ENCODE measurements at regions not wholly inside any gene's neighbourhood (a gene's known extent, or its start where the extent isn't known, plus 50 kb on each side); places are given as distances from the start of the nearest gene placed in this dataset.

DNA sequence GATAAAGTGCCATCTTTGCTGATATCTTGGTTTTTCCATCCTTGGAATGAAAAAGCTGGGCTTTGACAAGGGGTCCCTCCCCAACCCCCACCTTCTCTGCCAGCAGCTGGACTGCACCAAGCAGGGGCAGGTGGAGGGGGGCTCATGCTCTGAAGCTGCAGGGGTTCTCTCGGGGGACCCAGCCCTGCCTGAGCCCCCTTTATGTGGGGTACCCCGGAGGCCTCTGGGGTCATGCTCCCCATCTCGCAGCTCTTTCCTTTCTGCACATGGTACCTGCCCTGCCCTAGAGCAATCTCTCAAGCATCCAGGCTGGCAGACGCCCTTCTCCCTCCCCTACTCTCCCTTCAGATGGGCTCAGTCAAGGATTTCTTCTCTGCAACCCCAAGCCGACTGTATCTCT, 146.7 kb upstream of the PTPN1 start:
- no peak for DNase-seq

GRCh38 chr20:50364542-50364941, 145.6 kb upstream of the PTPN1 start:
- no peak for DNase-seq

DNA sequence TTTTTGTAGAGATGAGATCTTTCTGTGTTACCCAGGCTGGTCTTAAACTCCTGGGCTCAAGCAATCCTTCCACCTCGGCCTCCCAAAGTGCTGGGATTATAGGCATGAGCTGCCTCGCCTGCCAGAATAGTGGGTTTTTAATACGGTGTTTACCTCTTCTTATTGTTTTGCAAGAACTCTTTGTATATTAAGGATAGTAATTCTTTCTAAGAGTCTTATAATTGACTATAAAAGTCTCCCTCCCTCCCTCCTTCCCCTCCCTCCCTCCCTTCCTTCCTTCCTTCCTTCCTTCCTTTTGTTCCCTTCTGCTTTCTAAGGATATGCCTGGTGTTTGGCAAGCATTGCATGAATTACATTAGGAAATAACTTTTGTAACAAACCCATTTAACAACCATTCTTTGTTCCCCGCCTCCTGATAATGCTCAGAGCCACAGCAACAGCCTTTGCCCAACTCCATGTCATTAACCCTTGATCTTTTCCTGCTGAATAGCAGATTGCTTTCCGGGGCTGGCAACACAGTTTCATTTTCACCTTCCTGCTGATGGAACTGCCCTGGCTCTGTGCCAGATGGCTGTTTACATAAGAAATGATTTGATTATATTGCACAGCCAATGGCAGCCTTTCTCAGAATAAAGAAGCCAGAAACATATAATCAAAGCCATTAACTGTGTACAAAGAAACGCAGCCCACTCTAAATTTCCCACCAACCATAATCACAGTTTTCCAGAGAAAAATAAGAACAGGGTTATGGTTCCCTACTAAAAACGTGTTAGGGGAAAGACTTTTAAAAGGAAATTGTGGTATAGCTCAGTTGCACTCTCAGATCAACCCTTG, 143.7 kb upstream of the PTPN1 start:
- DNase-seq: peak; percentile 47

- DNase-seq: no peak
These were observed 143.0 kb upstream of the PTPN1 start for GRCh38 chr20:50367104-50367674.

DNA sequence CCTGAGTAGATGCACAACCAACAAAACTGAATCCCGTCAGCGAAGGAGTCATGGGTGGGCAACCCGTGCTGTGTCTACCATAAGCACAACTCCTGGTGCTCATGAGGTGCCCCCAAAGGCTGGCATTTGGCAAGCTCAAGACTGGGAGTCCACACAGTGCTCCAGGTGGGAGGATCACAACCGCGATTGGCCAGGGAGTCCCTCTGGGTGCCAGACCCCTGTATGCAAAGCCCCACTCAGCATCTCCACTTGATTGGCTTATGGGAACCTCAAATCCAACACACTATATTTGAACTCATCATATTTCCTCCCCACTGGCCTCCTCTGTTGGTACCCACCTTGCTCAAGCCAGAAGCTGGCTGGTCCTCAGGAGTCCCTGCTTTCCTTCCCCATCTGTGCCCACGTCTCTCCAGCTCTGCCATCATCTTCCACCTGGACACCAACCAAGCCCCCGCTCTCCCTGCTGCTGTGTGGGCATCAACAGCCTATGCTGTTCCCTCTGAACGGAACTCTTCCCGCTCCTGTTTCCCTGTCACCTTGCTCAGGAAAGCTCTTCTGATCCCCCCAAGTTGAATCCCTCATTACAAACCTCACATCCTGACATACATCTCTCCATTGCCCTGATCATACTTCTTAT, 142.3 kb upstream of the PTPN1 start:
- no peak for DNase-seq

DNA sequence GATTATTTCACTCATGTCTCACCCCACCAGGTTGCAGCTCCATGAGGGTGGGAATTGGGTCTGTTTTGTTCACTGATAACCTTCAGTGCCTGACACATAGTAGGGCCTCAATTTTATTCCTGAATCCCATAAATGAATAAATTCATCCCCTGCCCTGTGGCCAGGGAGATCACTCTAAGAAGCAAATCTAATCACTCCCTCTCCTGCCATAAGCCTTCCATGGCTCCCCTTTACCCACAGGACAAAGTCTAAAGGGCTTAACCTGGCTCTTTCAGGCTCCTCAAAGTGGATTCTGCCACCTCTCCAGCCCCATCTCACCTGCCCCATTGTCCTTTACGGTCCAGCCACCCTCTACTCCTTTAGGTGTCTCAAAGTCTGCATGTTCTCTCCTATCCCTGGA, 141.8 kb upstream of the PTPN1 start:
- no peak for DNase-seq

DNA sequence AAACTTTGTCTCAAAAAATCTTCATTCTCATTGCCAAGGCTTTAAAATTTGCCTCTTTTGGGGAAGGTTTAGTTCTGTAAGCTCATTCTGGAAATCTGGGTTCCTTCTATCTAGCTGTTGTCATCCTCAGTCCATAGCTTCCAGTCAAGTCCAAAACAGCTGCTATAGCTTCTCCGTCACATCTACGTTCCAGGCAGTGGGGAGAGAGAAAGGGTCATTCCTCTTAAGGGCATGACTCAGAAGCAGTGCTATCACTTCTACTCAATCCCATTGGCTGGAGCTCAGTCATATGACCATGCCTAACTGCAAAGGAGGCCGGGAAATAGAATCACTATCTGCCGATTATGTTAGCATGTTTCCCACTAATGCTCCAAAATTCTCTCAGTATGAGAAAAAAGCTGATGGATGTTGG, 141.4 kb upstream of the PTPN1 start:
- DNase-seq: peak; percentile 33

- no peak for DNase-seq
These were observed 140.8 kb upstream of the PTPN1 start for GRCh38 chr20:50369225-50370035.

GRCh38 chr20:50370036-50370566, 140.1 kb upstream of the PTPN1 start:
- DNase-seq: no peak

DNA sequence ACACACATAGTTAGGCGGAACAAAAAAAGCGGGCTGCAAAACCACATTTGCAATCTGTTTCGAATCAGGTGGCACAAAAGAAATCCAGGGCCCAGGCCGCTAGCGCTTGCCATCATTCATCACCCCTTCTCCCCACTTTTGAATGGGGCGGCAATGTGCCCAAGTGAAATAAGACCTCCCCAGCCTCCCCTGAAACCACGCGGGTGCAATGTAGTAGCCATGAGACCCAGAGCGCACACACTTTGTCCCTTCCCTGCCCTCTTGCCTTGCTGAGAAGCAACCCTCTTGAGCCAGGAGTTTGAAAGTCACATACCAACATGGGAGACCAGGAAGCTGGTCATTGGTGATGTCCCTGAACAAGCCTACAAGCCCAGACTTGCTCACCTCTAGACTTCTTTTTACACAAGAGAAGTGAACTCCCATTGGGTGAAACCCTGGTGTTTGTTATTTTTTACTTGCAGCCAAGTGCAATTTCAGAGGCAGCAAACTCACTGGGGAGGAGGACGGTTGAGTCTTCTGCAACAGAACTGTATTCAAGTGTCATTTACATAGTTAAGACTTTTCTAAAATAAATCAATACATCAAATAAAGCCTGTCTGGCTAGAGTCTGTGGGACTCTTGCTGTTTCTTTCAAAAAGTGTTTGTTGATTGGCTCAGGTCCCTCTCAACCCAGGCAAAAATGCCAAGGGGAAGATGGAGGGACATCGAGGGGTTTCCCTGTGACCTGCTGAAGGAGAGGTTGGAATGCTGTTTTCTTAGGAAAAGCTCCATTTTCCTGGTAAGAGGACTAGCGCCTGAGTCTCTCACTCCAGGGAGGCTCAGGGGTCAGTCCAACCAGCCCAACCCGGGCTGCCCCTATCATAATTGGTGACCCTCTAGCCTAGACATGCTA, 138.1 kb upstream of the PTPN1 start:
- DNase-seq: no peak

GRCh38 chr20:50372770-50373088, 137.5 kb upstream of the PTPN1 start:
- DNase-seq: no peak

DNA sequence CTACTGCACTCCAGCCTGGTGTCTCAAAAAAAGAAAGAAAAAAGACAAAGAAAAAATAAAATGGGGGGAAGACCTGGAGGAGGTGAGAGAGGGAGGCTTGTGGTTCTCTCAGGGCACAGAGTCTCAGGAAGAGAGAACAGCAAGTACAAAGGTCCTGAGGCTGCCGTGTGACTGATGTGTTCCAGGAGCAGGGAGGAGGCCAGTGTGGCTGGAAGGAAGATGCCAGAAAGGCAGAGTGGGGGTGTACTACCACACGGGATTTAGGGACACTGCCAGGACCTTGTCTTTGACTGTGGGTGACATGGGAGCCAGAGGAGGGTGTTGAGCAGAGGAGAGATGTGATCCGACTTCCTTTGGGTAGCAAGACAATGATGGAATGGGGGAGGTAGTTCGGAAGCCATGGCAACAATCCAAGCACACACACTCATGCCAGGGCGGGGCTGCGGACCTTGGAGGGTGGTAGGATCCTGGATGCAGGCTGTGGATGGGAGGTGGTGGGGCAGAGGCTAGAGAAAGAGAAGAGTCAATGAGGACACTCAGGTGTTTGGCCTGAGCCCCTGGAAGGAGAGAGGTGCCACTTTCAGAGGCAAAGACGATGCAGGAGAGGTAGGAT, 136.4 kb upstream of the PTPN1 start:
- DNase-seq: no peak

DNA sequence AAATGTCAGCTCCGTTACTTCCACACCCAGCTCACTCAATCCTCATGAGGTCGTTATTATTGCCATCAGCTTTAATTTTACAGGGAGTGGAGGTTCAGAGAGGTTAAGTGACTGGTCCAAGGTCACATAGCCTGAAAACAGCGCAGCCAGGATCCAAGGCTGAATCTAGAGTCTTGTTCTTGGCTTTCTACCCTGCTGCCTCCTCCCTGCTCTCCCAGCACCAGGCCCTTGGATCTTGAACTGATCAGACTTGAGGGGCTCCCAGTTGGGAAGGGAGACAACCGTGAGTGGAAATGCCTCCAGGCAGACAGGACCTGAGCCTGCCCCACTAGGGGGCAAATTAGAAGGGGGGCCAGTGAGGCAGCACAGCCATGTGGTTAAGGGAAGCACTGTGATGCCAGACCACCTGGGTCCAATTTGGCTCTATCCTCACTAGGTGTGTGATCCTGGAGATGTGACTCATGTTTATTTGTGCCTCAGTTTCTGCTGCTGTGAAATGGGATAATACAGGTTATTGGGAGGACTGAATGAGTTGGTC, 135.6 kb upstream of the PTPN1 start:
- DNase-seq: no peak

DNA sequence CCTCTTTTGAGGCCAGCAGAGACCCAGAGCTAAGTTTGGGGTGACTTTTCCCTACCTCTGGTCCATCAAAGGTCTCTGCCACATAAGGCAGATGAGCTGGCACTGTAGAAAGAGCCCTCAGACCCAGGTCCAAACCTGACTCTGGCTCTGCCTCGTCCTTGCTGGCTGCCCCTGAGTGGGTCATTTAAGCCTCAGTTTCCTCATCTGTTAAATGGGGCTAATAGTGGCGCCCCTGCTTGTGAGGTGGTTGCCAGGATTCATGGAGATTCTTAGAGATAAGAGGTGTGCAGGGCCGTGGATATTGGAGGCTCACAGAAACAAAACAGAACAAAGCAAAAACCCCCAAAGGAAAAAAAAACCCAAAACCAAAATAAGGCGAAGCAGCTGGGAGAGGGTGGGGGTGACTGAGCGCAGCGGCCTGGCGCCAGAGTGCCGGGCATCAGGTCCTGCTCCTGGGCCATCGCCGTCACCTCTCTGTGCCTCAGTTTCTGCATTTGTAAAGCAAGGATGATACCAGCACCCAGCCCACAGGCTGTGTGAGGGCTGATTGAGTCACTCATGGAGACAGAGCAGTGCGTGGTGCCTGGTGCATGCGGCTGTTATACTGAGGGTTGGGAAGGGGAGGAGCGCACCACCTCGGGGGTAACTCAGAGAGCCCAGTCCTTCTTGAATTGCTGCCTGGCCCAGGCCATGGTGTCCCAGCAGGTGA, 133.8 kb upstream of the PTPN1 start:
- DNase-seq: no peak

DNA sequence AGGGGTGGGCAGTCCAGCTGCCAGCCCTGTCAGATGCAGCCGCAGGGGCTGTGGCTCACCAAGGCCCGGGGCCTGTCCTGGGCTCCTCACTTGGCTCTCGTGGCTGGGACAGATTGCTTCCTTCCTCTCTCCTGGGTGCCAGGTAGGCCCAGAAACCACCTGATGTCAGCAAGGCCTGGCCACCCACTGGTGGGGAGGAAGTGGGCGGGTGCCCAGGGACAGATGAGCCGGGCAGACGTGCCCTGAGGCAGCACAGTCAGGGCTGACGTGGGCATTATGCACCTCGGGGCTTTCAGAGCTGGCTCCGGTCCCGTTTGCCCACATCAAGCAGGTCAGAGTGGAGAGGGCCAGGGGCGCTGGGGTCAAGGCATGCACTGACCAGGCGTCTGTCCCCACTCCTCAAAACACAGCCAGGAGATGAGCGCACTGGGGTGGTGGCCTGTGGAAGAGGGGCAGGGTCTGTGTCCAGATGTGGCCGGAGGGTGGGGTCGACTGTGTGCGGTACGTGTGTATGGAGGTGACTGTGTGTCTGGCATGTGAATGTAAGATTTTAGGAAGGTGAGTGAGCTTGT, 133.2 kb upstream of the PTPN1 start:
- DNase-seq: no peak

GRCh38 chr20:50378170-50379000, 131.8 kb upstream of the PTPN1 start:
- DNase-seq: no peak

- peak; percentile 93 for DNase-seq
These were observed 130.9 kb upstream of the PTPN1 start for GRCh38 chr20:50379049-50379990.

- no peak for DNase-seq
These were observed 130.0 kb upstream of the PTPN1 start for GRCh38 chr20:50379991-50380696.

All from fibroblast of skin of right quadriceps (primary cell).